ENCODE measurements at regions not wholly inside any gene's neighbourhood (a gene's known extent, or its start where the extent isn't known, plus 50 kb on each side); places are given as distances from the start of the nearest gene placed in this dataset.

GRCh38 chr14:99055816-99056215 is 216.2 kb downstream of the BCL11B start:
- TF ChIP-seq, protein P1, sequence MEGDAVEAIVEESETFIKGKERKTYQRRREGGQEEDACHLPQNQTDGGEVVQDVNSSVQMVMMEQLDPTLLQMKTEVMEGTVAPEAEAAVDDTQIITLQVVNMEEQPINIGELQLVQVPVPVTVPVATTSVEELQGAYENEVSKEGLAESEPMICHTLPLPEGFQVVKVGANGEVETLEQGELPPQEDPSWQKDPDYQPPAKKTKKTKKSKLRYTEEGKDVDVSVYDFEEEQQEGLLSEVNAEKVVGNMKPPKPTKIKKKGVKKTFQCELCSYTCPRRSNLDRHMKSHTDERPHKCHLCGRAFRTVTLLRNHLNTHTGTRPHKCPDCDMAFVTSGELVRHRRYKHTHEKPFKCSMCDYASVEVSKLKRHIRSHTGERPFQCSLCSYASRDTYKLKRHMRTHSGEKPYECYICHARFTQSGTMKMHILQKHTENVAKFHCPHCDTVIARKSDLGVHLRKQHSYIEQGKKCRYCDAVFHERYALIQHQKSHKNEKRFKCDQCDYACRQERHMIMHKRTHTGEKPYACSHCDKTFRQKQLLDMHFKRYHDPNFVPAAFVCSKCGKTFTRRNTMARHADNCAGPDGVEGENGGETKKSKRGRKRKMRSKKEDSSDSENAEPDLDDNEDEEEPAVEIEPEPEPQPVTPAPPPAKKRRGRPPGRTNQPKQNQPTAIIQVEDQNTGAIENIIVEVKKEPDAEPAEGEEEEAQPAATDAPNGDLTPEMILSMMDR (conservative IDR thresholded peaks at IDR 0.05; ENCODE audit: low read depth, low read length), result no peak
- H3K4me3 ChIP-seq (ENCODE audit: low read length), result no peak overlapping the region
- DNase-seq (ENCODE audit: low read depth), result no peak

- no peak overlapping the region for H3K4me3 ChIP-seq (ENCODE audit: low read length)
- DNase-seq (ENCODE audit: low read depth), result no peak
- TF ChIP-seq, protein P1 (conservative IDR thresholded peaks at IDR 0.05; ENCODE audit: low read depth, low read length), result no peak
These were observed 214.4 kb downstream of the BCL11B start for GRCh38 chr14:99057576-99058083.

- no peak for DNase-seq (ENCODE audit: low read depth)
- H3K4me3 ChIP-seq (ENCODE audit: low read length), result no peak overlapping the region
- TF ChIP-seq, protein P1 (conservative IDR thresholded peaks at IDR 0.05; ENCODE audit: low read depth, low read length), result no peak
These were observed 213.5 kb downstream of the BCL11B start for GRCh38 chr14:99058542-99058941.

- H3K4me3 ChIP-seq (ENCODE audit: low read length), result no peak overlapping the region
- no peak for DNase-seq (ENCODE audit: low read depth)
- TF ChIP-seq, protein P1 (conservative IDR thresholded peaks at IDR 0.05; ENCODE audit: low read depth, low read length), result no peak
These were observed 209.8 kb downstream of the BCL11B start for GRCh38 chr14:99062216-99062615.

DNA sequence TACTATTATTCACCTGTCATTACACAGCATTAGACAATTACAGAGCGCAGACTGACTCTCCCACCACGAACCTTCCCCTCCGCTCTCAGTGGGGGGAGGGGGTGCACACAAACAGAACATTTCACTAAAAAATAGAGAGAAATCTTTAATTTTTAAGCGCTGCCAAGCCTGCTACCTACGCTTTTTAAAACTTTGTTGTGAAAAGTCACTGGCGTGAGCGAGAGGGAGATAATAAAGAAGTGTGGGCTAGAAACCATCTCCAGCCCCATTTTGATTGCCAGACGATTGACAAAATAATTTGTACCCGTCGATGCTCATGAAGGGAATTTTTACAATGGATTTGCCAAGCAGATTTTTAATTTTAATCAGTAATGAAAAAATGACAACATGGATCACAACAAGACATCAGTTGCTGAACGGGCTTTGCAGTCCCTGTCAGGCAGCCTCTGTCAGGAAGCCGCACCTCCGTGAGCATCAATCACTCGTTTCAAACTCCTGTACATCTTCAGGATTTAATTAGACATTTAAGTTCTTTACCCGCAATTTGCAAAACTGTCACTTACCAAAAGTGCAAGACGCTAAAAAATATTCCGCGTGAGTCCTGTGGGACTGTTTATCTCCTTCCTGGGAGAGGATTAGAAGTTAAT is 209.1 kb downstream of the BCL11B start:
- TF ChIP-seq, protein P1 (conservative IDR thresholded peaks at IDR 0.05; ENCODE audit: low read depth, low read length), result no peak
- no peak overlapping the region for H3K4me3 ChIP-seq (ENCODE audit: low read length)

DNA sequence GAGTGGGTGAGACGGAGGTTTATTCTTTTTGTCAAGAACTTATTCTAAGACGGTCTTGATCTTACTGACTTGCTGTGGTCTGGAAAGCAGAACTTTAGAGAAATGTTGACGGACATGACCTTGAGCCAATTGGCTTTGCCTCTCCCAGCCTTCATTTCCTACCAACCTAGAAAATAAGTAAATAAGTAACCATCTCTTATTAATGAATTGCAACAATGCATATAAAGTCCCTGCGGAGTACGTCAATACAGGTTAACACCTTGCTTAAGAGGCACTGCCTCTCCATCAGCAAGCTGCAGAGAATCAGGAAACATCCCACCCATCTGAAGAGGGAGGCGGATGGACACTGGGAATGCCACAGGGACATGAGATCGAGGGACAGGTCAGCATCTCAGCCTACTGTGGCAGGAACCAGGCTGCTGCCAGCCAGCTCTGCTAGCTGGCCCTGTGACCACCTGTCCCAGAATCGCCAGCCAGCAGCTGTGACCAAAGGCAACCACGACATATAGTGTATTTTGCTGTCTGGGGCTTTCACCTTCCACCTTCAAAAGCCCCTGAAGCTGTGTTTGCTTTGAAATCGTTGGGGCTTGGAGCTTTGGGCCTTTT is 208.3 kb downstream of the BCL11B start:
- H3K4me3 ChIP-seq (ENCODE audit: low read length), result no peak overlapping the region
- DNase-seq (ENCODE audit: low read depth), result no peak
- TF ChIP-seq, protein P1 (conservative IDR thresholded peaks at IDR 0.05; ENCODE audit: low read depth, low read length), result no peak

More for the DNA sequence above, 209.1 kb downstream of the BCL11B start:
- DNase-seq (ENCODE audit: low read depth), result no peak

All from retinal pigment epithelial cell (primary cell).